ENCODE measurements at regions not wholly inside any gene's neighbourhood (a gene's known extent, or its start where the extent isn't known, plus 50 kb on each side); places are given as distances from the start of the nearest gene placed in this dataset.
"Not testable (repeated sequence)": the region's sequence is repeated elsewhere in the genome, so short reads cannot be mapped to it uniquely, and the experiment has no call there.

- no peak for DNase-seq
Measured at GRCh38 chr22:25281675-25282345, 62.4 kb downstream of the CRYBB2 start.

GRCh38 chr22:25282346-25282670, 62.9 kb downstream of the CRYBB2 start:
- no peak for DNase-seq

- no peak for DNase-seq
Measured at GRCh38 chr22:25282671-25283561, 63.5 kb downstream of the CRYBB2 start.

- not testable (repeated sequence) for DNase-seq
Measured at GRCh38 chr22:25288481-25288880, 69.0 kb downstream of the CRYBB2 start.

- DNase-seq, result not testable (repeated sequence)
Measured at GRCh38 chr22:25301912-25302311, 82.5 kb downstream of the CRYBB2 start.

GRCh38 chr22:25309586-25309985, 90.1 kb downstream of the CRYBB2 start:
- DNase-seq, result not testable (repeated sequence)

- not testable (repeated sequence) for DNase-seq
Measured at GRCh38 chr22:25311924-25312323, 92.5 kb downstream of the CRYBB2 start.

GRCh38 chr22:25318081-25318823, 98.8 kb downstream of the CRYBB2 start:
- no peak for DNase-seq

- DNase-seq, result no peak
Measured at GRCh38 chr22:25327018-25327755, 107.7 kb downstream of the CRYBB2 start.

- DNase-seq, result no peak
Measured at GRCh38 chr22:25331050-25331449, 111.6 kb downstream of the CRYBB2 start.

- DNase-seq, result not testable (repeated sequence)
Measured at GRCh38 chr22:25331911-25332310, 112.5 kb downstream of the CRYBB2 start.

- DNase-seq, result no peak
Measured at GRCh38 chr22:25332386-25332785, 112.9 kb downstream of the CRYBB2 start.

- DNase-seq, result no peak
Measured at GRCh38 chr22:25334162-25334490, 114.7 kb downstream of the CRYBB2 start.

- not testable (repeated sequence) for DNase-seq
Measured at GRCh38 chr22:25334631-25335030, 115.2 kb downstream of the CRYBB2 start.

GRCh38 chr22:25335276-25335675, 115.8 kb downstream of the CRYBB2 start:
- not testable (repeated sequence) for DNase-seq

GRCh38 chr22:25340536-25340935, 121.1 kb downstream of the CRYBB2 start:
- DNase-seq, result not testable (repeated sequence)

- DNase-seq, result not testable (repeated sequence)
Measured at GRCh38 chr22:25344366-25344765, 124.9 kb downstream of the CRYBB2 start.

- no peak for DNase-seq
Measured at GRCh38 chr22:25346859-25347751, 127.7 kb downstream of the CRYBB2 start.

- no peak for DNase-seq
Measured at GRCh38 chr22:25347752-25348102, 128.3 kb downstream of the CRYBB2 start.

- no peak for DNase-seq
Measured at GRCh38 chr22:25348391-25348790, 129.0 kb downstream of the CRYBB2 start.

GRCh38 chr22:25348996-25349395, 129.6 kb downstream of the CRYBB2 start:
- DNase-seq, result not testable (repeated sequence)

- DNase-seq, result no peak
Measured at GRCh38 chr22:25350551-25350971, 131.1 kb downstream of the CRYBB2 start.

Data from effector CD8-positive, alpha-beta T cell (primary cell).